H9 (cell line): ENCODE measurements at regions not wholly inside any gene's neighbourhood (a gene's known extent, or its start where the extent isn't known, plus 50 kb on each side); places are given as distances from the start of the nearest gene placed in this dataset.

Experiments used
- DNase-seq: peaks from one replicate; pipeline ENCODE4 v3.0.0-alpha.2; 2017
- H2AFZ ChIP-seq: one replicate; pipeline ENCODE4 v1.6.1; 2013; ENCODE audit warnings: mild to moderate bottlenecking, low read length, control low read depth, moderate library complexity
- H2AK5ac ChIP-seq: 2 replicates; pipeline ENCODE4 v1.6.1; 2013; ENCODE audit warnings: low read length, control low read depth, mixed read lengths; ENCODE audit not compliant: insufficient read length
- H2BK120ac ChIP-seq: one replicate; pipeline ENCODE4 v1.6.1; 2013; ENCODE audit warnings: low read depth, mild to moderate bottlenecking, low read length, control low read depth, inconsistent platforms; ENCODE audit not compliant: poor library complexity, severe bottlenecking
- H2BK12ac ChIP-seq: 2 replicates; pipeline ENCODE4 v1.6.1; 2013; ENCODE audit warnings: low read length, control low read depth, mixed read lengths, low read depth; ENCODE audit not compliant: insufficient read length
- H2BK15ac ChIP-seq: 2 replicates; pipeline ENCODE4 v1.6.1; 2013; ENCODE audit warnings: low read depth, low read length, control low read depth
- H2BK20ac ChIP-seq: one replicate; pipeline ENCODE4 v1.6.1; 2013; ENCODE audit warnings: low read depth, mild to moderate bottlenecking, low read length, control low read depth, inconsistent platforms; ENCODE audit not compliant: poor library complexity, severe bottlenecking
- H2BK5ac ChIP-seq: 2 replicates; pipeline ENCODE4 v1.6.1; 2013; ENCODE audit warnings: low read length, control low read depth, mixed read lengths; ENCODE audit not compliant: insufficient read length
- H3K14ac ChIP-seq: 2 replicates; pipeline ENCODE4 v1.6.1; 2013; ENCODE audit warnings: low read length, control low read depth; ENCODE audit not compliant: insufficient read depth
- H3K18ac ChIP-seq: 2 replicates; pipeline ENCODE4 v1.6.1; 2013; ENCODE audit warnings: low read depth, mild to moderate bottlenecking, mixed read lengths, low read length, control low read depth; ENCODE audit not compliant: insufficient read length
- H3K23ac ChIP-seq: 2 replicates; pipeline ENCODE4 v1.6.1; 2013; ENCODE audit warnings: low read length, control low read depth, mixed read lengths, low read depth; ENCODE audit not compliant: insufficient read length
- H3K23me2 ChIP-seq: 2 replicates; pipeline ENCODE4 v1.6.1; 2013; ENCODE audit warnings: low read depth, mild to moderate bottlenecking, mixed read lengths, low read length, control low read depth; ENCODE audit not compliant: insufficient read length, poor library complexity, severe bottlenecking
- H3K27ac ChIP-seq: 2 replicates; pipeline ENCODE4 v1.5.1; 2013; ENCODE audit warnings: low read length, control low read depth, mixed read lengths, low read depth; ENCODE audit not compliant: insufficient read length
- H3K27me3 ChIP-seq: 2 replicates; pipeline ENCODE4 v1.6.1; 2013; ENCODE audit warnings: low read length, control low read depth, inconsistent platforms; ENCODE audit not compliant: insufficient read depth
- H3K4ac ChIP-seq: 2 replicates; pipeline ENCODE4 v1.6.1; 2013; ENCODE audit warnings: low read depth, mild to moderate bottlenecking, control low read depth, inconsistent platforms, low read length, moderate library complexity
- H3K4me1 ChIP-seq: 2 replicates; pipeline ENCODE4 v1.6.1; 2013; ENCODE audit warnings: low read length, control low read depth, inconsistent platforms; ENCODE audit not compliant: insufficient read depth
- H3K4me2 ChIP-seq: 2 replicates; pipeline ENCODE4 v1.6.1; 2013; ENCODE audit warnings: low read length, control low read depth, mixed read lengths; ENCODE audit not compliant: insufficient read length, insufficient read depth
- H3K56ac ChIP-seq: 2 replicates; pipeline ENCODE4 v1.6.1; 2013; ENCODE audit warnings: low read depth, mild to moderate bottlenecking, mixed read lengths, low read length, control low read depth; ENCODE audit not compliant: insufficient read length
- H3K79me1 ChIP-seq: 2 replicates; pipeline ENCODE4 v1.6.1; 2013; ENCODE audit warnings: low read depth, mild to moderate bottlenecking, moderate library complexity, low read length, control low read depth, inconsistent platforms; ENCODE audit not compliant: insufficient read depth, poor library complexity, severe bottlenecking
- H3K79me2 ChIP-seq: 2 replicates; pipeline ENCODE4 v1.6.1; 2013; ENCODE audit warnings: low read length, control low read depth, inconsistent platforms; ENCODE audit not compliant: insufficient read depth
- H3K9ac ChIP-seq: 2 replicates; pipeline ENCODE4 v1.6.1; 2013; ENCODE audit warnings: low read length, control low read depth, mixed read lengths; ENCODE audit not compliant: insufficient read length; ENCODE audit errors: extremely low read depth
- H3K9me3 ChIP-seq: one replicate; pipeline ENCODE4 v1.6.1; 2013; ENCODE audit warnings: low read depth, low read length, inconsistent platforms; ENCODE audit not compliant: control insufficient read depth
- H3T11ph ChIP-seq: one replicate; pipeline ENCODE4 v1.6.1; 2013; ENCODE audit warnings: mild to moderate bottlenecking, low read length, control low read depth, inconsistent platforms
- H4K20me1 ChIP-seq: one replicate; pipeline ENCODE4 v1.6.1; 2013; ENCODE audit not compliant: control insufficient read depth, insufficient read length, insufficient read depth
- H4K5ac ChIP-seq: 2 replicates; pipeline ENCODE4 v1.6.1; 2013; ENCODE audit warnings: low read depth, mild to moderate bottlenecking, mixed read lengths, low read length, control low read depth; ENCODE audit not compliant: insufficient read length
- H4K8ac ChIP-seq: replicated peaks from 2 replicates; pipeline ENCODE4 v1.6.1; 2013; ENCODE audit warnings: low read length, control low read depth, mixed read lengths, low read depth; ENCODE audit not compliant: insufficient read length
- H4K91ac ChIP-seq: 2 replicates; pipeline ENCODE4 v1.6.1; 2013; ENCODE audit warnings: low read depth, mild to moderate bottlenecking, moderate library complexity, mixed read lengths, low read length, control low read depth; ENCODE audit not compliant: insufficient read length
- H3K27ac Mint-ChIP-seq, 3 experiments: 2 replicates in 2 of 3; 3 replicates in 1 of 3; pipeline ENCODE4 v1.8.0; 2020 to 2021; ENCODE audit warnings: mixed read lengths in 3 of 3, mild to moderate bottlenecking in 1 of 3, moderate library complexity in 1 of 3
- H3K27me3 Mint-ChIP-seq: 2 replicates; pipeline ENCODE4 v1.8.0; 2021; ENCODE audit warnings: low read depth, mild to moderate bottlenecking, moderate library complexity, mixed read lengths
- H3K36me3 Mint-ChIP-seq, 3 experiments: 2 replicates in 2 of 3; 3 replicates in 1 of 3; pipeline ENCODE4 v1.8.0; 2020 to 2021; ENCODE audit warnings: low read depth in 3 of 3, mixed read lengths in 3 of 3; ENCODE audit not compliant: insufficient read depth in 1 of 3
- H3K4me1 Mint-ChIP-seq, 2 experiments: 2 replicates each; pipeline ENCODE4 v1.8.0; 2020; ENCODE audit warnings: mixed read lengths in 2 of 2
- H3K4me3 Mint-ChIP-seq, 2 experiments: 2 replicates in 1 of 2; 3 replicates in 1 of 2; pipeline ENCODE4 v1.8.0; 2020 to 2021; ENCODE audit warnings: mild to moderate bottlenecking in 2 of 2, mixed read lengths in 2 of 2, moderate library complexity in 1 of 2
- H3K9me3 Mint-ChIP-seq, 2 experiments: 2 replicates in 1 of 2; 3 replicates in 1 of 2; pipeline ENCODE4 v1.8.0; 2020; ENCODE audit warnings: mild to moderate bottlenecking in 2 of 2, mixed read lengths in 2 of 2, moderate library complexity in 1 of 2
- WGBS: extraction: QIAGEN DNeasy Blood & Tissue Kit; methylation state at CpG from one replicate; pipeline ENCODE4 v1.1.7; 2013; ENCODE audit warnings: missing lambda C conversion rate, low lambda C conversion rate, mixed read lengths; ENCODE audit not compliant: insufficient read length; ENCODE audit errors: extremely low coverage; 5-methylcytosine and 5-hydroxymethylcytosine counted together
- TF ChIP-seq, protein P1 (sequence below): fragments of 200-600 bp; sonication (generic); conservative IDR thresholded peaks from 3 replicates; pipeline ENCODE4 v1.8.0; 2021; ENCODE audit warnings: antibody characterized with exemption, mild to moderate bottlenecking

DNA sequence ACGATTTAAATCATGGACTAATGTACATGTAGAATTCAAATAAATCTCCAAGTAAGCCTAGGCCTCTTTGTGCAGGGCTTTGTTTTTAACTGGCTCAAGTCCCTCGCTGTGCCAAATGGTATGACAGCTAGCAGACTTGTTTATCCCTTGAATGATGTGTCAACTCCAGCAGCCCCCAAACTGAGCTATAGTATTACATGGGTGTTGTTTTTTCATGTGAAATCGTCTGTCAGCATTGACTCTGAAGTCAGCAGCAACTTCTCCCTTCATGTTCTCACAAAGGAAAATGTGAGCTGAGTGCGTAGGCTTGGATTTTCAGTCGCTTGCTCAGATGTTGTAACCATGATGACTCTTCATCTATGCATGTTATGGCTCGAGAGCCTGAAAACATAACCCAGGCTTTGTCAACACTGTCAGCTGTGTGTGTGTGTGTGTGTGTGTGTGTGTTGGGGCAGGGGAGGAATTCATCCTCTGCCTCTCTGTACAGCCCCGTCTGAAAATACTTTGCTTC is 73.3 kb downstream of the PTHLH start:
- Histone ChIP-seq H3K79me2 (no peaks in the 10 kb centered on the region), H3K23ac (no peak overlapping the region), H4K91ac (no peak overlapping the region), H2BK5ac (no peak overlapping the region), H4K20me1 (no peaks in the 10 kb centered on the region), H4K8ac (no peak overlapping the region), H3K9me3 (no peaks in the 10 kb centered on the region), H2BK12ac (no peak overlapping the region), H3K18ac (no peak overlapping the region), H2BK15ac (no peak overlapping the region), H3K9ac (no peak overlapping the region), H2AFZ (no peak overlapping the region), H4K5ac (no peak overlapping the region), H3K4me2 (no peak overlapping the region), H3K56ac (no peak overlapping the region), H3K4me1 (no peaks in the 10 kb centered on the region), H3T11ph (no peak overlapping the region), H2BK20ac (no peak overlapping the region), H3K23me2 (no peaks in the 10 kb centered on the region), H2BK120ac (no peak overlapping the region), H2AK5ac (no peak overlapping the region), H3K27me3 (no peaks in the 10 kb centered on the region), H3K4ac (no peak overlapping the region), H3K27ac (no peak overlapping the region), H3K79me1 (no peaks in the 10 kb centered on the region), H3K14ac (no peak overlapping the region)
- DNase-seq = no peak
- Mint-ChIP-seq H3K9me3 (no peaks in the 10 kb centered on the region; a peak in 1 of 5 replicates), H3K27me3 (no peaks in the 10 kb centered on the region), H3K4me1 (peaks cover 8 to 9% of the 10 kb centered on the region in 2 experiments), H3K27ac (no peak overlapping the region), H3K4me3 (no peak overlapping the region), H3K36me3 (peaks cover 0 to 6% (median 0%) of the 10 kb centered on the region in 3 experiments; a peak in 2 of 7 replicates)
- TF ChIP-seq, protein P1, sequence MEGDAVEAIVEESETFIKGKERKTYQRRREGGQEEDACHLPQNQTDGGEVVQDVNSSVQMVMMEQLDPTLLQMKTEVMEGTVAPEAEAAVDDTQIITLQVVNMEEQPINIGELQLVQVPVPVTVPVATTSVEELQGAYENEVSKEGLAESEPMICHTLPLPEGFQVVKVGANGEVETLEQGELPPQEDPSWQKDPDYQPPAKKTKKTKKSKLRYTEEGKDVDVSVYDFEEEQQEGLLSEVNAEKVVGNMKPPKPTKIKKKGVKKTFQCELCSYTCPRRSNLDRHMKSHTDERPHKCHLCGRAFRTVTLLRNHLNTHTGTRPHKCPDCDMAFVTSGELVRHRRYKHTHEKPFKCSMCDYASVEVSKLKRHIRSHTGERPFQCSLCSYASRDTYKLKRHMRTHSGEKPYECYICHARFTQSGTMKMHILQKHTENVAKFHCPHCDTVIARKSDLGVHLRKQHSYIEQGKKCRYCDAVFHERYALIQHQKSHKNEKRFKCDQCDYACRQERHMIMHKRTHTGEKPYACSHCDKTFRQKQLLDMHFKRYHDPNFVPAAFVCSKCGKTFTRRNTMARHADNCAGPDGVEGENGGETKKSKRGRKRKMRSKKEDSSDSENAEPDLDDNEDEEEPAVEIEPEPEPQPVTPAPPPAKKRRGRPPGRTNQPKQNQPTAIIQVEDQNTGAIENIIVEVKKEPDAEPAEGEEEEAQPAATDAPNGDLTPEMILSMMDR = no peak
- no CpG with 5 or more reads among the region's 7 CpGs for WGBS
